ENCODE measurements at regions not wholly inside any gene's neighbourhood (a gene's known extent, or its start where the extent isn't known, plus 50 kb on each side); places are given as distances from the start of the nearest gene placed in this dataset.
"Not testable (repeated sequence)": the region's sequence is repeated elsewhere in the genome, so short reads cannot be mapped to it uniquely, and the experiment has no call there.

DNA sequence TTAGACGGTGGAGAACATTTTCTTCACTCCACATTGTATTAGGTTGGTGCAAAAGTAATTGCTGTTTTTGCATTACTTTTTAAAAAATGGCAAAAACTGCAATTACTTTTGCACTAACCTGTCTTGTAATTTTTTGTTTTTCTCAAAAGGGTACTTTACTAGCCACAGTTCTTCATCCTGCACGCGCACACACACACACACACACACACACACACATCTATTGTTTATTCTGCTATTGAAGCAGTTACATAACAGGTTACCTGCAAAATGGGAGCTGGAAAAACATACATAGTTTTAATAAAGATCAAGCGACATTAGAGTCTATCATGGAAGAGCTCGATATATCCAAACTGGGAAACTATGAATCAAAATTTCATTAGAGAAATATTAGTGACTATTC is 235.2 kb downstream of the SIM1 start:
- peak; percentile 64 for ATAC-seq
- DNase-seq (ENCODE audit: low spot score): no peak

DNA sequence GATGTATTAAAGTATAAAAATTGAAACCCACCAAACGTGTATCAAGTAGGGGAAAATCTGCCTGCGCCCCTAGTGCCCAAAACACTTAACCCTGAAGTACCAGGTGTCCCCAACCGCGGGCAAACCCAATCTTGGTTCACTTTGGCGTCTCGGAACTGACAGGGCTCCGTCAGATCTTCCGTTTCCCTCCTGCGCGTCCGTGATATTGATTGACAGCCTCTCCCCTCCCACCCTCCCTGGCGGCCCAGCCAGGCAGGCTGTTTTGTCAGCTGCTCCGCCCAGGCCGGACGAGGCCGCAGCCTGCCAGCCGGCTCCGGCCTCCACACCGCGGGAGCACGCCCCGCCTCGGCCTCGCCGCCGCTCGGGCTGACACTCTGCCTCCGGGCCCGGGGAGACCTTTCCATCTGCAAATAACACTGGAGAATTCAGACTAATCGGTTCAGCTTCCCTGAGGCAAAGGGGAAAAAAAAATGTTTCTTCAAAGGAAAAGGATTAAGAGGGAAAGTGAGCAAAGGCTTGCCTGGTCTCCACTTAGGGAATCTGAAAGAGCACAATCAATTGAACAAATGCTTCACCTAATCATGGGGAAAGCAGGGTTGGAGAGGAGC is 234.9 kb upstream of the MCHR2 start:
- peak; percentile 99 for ATAC-seq
- peak; percentile 76 for DNase-seq (ENCODE audit: low spot score)

DNA sequence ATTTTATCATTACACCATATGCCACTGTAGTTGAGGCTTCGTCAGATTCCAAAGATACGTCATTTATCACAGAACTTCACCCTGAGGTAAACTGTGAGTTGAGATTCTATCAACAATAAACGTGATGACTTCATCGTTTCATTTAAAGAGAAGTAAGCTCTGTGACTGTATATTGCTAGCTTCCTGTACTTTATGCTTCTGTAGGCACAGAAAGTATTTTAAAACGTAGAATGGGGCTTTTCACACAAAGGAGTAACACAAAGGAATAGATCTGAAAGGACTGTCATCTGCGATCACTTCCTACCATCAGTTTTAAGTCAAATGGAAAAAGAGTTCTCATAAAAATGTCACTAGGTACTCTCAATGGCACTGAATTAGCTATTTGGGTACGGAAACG is 234.4 kb upstream of the MCHR2 start:
- no peak for ATAC-seq
- DNase-seq (ENCODE audit: low spot score): no peak

DNA sequence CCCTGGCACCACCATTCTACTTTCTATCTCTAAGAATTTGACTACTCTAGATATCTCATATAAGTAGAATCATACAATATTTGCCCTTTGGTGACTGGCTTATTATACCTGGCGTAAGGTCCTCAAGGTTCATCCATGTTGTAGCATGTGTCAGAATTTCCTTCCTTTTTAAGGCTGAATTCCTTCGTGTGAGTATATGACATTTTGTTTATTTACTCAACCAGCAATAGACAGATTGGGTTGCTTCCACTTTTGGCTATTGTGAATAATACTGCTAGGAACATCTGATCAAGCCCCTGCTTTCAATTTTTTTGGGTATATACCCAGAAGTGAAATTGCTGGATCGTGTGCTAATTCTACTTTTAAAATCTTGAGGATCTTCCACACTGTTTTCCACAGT is 232.8 kb upstream of the MCHR2 start:
- ATAC-seq (no peak), DNase-seq (ENCODE audit: low spot score) (no peak)

DNA sequence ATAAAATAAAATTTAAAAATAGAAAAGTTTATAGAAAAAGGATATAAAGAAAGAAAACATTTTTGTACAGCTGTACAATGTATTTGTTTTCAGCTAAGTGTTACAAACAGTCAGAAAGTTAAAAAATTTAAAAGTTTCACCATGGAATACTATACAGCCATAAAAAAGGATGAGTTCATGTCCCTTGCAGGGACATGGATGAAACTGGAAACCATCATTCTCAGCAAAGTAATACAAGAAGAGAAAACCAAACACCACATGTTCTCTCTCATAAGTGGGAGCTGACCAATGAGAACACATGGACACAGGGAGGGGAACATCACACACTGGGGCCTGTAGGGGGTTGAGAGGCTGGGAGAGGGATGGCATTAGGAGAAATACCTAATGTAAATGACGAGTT is 229.9 kb upstream of the MCHR2 start:
- DNase-seq (ENCODE audit: low spot score); ATAC-seq: not testable (repeated sequence)

DNA sequence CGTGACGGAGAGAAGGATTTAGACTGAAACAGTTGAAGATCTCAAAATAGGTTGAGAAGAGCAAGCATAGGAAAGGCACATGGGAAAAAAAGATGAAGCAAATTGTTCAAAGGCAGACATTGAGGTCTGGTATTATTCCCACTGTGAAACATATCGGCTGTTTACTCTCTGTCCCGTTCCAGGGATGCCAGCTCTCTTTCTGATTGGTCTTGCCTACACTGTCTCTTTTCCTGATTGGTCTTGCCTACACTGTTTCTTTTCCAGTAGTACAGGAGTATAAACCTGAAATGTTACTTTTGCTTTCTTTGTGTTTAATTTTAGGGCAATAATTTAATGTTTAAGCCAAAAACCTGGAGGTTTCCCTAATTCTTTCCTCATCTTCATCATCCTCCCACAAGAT is 226.5 kb upstream of the MCHR2 start:
- DNase-seq (ENCODE audit: low spot score): no peak
- no peak for ATAC-seq

DNA sequence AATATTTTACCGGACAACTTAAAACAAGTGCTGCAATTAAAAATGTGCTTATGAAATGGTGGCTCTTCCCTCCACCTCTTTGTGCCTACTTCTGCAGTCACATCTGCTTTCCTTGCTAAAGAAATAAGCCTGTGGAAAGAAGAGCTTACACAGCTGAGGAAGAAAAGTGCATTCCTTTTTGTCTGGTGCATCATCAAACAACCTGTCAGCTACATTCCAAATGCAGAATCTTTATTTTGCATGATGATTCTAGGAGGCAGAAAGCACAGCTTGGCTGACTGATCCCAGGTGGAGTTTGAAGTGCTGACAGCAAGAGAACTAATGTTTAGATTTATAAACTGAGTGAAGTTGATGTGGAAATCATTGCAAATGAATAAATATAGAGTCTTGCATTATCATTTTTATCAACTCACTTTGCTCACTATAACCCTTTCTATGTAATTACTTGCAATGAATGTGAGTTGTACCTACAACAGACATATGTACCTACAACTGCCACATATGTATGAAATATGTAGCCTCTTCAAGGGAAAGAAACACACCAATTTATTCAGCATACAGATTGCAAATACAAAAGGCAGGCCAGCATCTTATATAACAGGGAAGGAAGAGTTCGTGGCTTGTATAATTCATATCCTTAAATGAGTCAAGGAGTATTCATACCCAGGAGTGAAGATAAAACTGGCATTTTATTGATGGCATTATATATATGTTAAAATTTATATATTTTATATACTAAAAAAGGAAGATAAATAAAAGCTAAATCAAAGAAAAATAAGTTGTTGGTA is 223.4 kb upstream of the MCHR2 start:
- ATAC-seq (no peak), DNase-seq (ENCODE audit: low spot score) (no peak)

DNA sequence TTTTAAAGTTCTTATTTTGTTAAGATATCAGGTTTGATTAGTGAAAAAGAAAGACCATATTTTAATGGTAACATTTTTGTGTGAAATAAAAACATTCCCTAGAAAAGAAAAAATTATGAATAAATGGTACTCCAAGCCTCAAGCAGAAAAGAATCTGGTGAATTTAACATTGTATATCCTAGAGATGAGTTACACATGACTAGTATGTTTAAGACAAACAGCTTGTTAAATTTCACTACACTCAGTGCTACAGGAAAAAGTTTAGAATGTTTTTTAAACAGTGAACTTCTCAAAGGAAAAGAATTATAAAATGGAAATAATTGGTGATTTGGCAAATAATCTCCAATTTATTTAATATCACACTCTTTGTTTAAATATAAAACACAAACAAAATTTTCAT is 222.7 kb upstream of the MCHR2 start:
- no peak for ATAC-seq

DNA sequence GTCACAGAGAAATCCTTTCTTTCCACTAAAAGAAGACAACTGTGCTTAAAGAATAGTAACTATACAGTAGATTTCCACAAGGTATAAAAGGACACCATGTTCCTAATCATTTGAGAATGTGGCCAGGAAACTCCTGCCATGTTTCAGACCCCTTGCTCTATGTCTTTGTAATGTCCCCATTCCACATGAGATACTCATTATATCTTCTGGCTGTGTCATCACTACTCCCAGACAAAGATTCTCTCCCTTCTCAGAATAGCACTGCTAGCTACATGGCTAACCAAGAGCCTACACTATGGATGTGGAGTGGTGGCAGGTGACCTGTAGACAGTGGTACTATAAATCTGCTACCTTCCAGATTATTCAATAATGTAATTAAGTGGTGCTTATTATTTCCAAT is 218.1 kb upstream of the MCHR2 start:
- DNase-seq (ENCODE audit: low spot score): no peak
- ATAC-seq: no peak

More for the DNA sequence above, 222.7 kb upstream of the MCHR2 start:
- no peak for DNase-seq (ENCODE audit: low spot score)

DNA sequence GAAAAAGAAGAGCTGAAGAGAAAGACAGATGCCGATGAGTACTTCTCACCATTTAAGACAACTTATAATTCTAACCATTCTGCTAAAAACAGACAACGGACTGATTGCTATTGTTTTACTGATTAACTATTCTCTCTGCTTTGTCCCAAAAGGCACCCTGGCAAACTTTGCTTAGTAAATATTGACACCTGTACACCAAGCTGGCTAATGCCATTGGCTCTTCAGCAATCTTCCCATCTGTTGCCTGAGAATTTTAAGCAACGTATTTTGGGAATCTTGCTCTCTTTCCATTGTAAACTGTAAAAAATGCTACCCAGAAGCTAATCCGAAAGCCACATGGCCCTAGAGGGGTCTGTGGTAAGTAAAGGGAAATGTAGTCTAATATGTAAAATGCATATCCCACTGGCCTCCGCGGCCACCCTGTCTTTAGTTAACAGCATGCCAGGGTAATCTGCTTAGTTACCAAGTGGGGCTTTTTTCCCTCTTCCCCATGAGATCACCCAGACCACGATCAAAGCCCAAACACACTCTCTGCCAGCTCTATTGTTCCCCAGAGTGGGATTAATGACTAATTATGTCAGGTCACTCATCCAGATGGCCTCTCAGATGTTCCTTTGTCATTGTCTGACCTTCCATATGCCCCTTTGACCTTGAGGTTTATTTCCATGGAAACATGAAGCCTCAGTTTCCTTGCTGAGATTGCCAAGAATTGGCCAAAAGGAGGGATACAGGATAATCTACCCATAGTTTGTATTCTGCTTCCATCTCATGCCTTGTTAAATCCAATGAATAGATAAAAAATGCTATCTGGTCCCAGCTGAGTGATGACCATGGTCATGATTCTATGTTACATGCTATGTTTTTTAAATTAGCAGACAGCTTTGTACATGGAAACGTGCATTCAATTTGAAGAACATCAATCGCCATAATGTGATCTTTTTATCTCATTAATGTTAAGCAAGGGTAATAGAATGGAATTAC is 216.4 kb upstream of the MCHR2 start:
- ATAC-seq (peak; percentile 68), DNase-seq (ENCODE audit: low spot score) (no peak)

DNA sequence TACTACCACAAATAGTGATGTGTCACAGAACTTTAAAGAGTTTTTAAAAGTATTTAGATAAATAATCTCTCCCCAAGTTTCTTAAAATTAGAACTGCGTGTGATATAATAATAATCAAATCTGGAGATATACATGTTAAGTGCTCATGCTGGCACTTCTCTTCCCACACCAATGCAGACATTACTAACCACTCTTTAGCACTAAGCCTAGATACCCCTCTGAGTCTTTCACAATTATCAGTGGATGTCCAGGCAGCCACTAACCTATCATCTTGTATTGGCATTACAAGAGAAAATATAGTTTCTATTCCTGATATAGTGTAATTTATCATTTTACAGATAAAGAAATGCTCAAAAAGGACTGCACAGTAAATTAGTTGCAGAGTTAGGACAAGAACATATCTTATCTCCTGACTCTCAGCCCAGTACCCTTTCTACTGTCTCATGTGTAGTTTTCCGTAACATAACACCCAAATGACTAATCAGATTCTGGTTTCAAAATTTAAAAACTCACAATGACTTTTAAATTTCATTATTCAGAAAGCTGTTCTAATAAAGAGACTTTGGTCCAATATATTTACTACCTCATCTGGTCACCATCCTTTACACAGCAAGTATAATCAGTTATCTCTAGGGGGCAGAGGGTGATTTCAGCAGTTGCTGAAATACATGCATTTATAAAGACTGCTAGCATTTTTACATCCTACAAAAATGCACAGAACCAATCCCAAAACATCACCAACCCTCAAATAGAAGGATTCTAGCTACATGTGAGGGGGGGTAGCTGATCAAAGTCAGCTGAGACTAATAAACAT is 215.5 kb upstream of the MCHR2 start:
- ATAC-seq: no peak

DNA sequence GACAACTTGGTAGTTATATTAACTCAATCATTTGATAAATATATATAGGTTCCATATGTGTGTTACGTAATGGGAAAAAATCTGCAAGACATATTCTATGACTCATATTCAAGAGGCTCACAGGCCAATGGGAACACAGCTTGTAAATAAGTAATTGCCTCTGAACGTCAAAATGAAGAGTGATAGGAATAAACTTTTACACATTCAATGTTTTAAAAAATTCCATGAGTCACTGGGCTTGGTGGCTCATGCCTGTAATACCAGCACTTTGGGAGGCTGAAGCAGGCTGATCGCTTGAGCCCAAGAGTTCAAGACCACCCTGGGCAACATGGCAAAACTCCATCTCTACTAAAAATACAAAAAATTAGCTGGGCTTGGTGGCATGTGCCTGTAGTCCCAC is 209.4 kb upstream of the MCHR2 start:
- no peak for DNase-seq (ENCODE audit: low spot score)
- ATAC-seq: no peak

More for the DNA sequence above, 215.5 kb upstream of the MCHR2 start:
- DNase-seq (ENCODE audit: low spot score): no peak

DNA sequence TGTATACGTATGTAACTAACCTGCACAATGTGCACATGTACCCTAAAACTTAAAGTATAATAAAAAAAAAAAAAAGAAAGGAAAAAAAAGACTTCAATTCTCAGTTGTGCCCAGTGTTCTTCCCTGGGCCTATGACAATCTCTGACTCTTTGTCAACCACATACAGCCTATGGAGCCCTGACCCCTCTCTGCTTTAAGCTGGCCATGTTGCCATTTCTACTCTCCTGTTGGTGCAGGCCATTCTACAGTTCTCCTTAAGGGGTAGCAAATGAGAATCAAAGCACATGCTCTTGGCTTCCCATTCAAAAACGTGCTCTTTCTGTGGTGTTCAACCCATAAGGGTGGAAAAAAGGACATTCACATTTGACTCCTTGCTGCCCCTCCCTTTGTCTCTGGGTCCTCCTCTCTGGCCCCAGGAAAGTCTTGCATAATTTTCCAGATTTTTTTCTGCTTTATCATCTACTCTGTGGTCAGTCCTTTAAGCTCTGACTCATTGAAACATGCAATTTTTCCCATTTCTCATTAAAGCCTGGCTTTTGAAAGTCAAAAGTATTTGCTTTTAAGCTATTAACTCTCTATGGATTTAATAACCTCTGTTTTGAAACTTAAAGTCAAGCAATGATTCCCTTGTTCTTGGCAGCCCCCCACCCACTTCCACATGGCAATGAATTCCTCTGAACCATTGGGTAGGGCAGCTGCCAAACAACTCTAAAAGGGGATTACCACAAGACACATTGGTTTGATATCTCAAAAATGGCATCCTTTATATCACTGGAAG is 208.6 kb upstream of the MCHR2 start:
- ATAC-seq (no peak), DNase-seq (ENCODE audit: low spot score) (no peak)

DNA sequence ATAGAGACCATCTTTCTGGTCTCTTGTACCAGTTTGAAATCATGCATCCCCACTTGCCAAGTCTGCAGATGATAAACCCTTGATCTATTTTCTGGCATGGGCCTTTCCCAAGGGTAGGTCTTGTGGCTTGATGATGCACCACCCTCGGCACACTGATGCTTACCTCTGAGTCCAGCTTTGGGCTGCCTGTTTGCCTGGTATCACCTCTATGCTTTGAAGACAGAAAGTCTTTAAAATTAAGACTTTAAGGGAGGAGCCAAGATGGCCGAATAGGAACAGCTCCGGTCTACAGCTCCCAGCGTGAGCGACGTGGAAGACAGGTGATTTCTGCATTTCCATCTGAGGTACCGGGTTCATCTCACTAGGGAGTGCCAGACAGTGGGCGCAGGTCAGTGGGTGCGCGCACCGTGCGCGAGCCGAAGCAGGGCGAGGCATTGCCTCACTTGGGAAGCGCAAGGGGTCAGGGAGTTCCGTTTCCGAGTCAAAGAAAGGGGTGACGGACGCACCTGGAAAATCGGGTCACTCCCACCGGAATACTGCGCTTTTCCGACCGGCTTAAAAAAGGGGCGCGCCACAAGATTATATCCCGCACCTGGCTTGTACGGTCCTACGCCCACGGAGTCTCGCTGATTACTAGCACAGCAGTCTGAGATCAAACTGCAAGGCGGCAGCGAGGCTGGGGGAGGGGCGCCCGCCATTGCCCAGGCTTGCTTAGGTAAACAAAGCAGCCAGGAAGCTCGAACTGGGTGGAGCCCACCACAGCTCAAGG is 202.4 kb upstream of the MCHR2 start:
- not testable (repeated sequence) for ATAC-seq; DNase-seq (ENCODE audit: low spot score)

DNA sequence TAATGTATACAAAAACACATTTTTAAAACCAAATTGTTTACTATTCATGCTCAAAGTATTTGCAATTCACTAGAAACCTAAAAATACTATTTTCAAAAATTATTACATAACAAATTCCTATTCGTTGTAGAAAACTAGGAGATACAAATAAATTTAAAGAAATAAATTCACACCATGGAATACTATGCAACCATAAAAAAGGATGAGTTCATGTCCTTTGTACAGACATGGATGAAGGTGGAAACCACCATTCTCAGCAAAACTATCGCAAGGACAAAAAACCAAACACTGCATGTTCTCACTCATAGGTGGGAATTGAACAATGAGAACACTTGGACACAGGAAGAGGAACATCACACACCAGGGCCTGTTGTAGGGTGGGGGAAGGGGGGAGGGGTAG is 201.2 kb upstream of the MCHR2 start:
- DNase-seq (ENCODE audit: low spot score); ATAC-seq: not testable (repeated sequence)

DNA sequence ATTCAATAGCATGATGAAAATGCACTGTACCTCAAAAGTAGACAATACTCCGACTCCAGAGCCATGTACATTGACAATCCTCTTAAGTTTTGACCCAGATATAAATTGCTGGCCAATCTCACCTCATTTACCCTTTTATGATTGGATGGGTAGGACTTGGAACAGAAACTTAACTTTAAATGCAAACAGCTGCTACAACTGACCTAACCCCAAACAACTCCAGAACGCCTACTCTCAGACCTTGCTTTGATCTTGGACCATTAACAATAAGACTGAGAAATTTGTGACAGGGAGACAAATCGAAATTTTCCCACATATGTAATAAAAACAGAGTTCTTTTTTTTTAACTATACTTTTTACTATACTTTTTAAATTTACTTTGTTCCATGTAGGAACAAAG is 200.5 kb upstream of the MCHR2 start:
- ATAC-seq (no peak), DNase-seq (ENCODE audit: low spot score) (no peak)

DNA sequence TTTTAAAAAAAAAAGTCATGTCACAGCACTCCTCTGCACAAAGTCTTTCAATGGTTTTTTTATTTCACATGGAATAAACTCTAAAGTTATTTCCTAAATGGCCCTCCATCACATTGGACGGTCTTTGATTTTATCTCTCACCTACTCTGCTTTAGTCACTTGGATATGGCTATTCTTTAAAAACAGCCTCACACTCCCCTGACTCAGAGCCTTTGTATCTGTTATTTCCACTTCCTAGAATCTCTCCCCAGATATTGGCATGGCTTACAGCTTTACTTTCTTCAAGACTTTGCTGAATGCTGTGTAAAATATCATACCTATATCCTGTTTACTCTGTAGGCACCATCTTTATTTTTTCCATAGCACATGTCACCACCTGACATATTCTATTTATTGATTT is 194.7 kb upstream of the MCHR2 start:
- no peak for ATAC-seq
- DNase-seq (ENCODE audit: low spot score): no peak

DNA sequence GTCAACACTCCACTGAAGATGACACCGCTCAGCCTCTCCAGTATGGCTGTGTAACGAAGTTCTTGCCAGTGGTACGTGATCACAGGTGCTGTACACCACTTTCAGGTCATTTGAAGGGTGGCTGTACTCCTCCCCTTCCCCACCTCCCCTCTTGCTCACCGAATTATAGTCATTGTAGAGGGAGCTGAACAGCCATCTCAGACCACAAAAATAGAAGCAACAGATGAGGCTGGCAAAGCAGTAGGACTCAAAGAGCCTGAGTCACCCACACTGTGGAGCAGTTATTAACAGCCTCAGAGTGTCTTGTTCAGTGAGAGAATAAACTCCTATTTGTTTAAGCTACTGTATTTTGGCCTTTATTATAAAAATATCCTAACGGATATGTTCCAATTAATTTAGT is 192.5 kb upstream of the MCHR2 start:
- no peak for ATAC-seq
- DNase-seq (ENCODE audit: low spot score): no peak

DNA sequence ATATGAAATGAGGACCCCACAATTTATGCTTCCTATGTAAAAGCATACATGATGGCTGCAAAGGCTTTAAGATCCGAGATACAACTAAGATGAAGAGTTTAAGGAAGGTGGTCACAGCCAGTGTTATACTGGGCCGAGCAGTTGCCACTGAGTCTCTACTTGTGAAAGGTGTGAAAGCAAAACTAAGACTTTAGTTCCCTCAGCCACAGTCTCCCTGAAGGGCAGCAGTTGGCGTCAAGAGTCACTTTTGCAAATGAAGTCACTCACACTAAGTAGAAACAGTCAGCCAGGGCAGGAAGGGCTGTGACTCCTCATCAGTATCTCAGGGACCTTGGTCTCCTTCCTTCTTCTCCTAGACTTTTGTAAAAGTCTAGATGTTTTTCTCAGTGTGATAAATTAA is 191.6 kb upstream of the MCHR2 start:
- ATAC-seq: no peak
- no peak for DNase-seq (ENCODE audit: low spot score)
